Muscle of leg (tissue), 3 donors: ENCODE measurements at regions not wholly inside any gene's neighbourhood (a gene's known extent, or its start where the extent isn't known, plus 50 kb on each side); places are given as distances from the start of the nearest gene placed in this dataset.
"Not testable (repeated sequence)": the region's sequence is repeated elsewhere in the genome, so short reads cannot be mapped to it uniquely, and the experiment has no call there.

ENCODE experiments used
- DNase-seq: peaks from one replicate; pipeline ENCODE4 v3.0.0; 2013
- H3K27ac ChIP-seq: one replicate; pipeline ENCODE4 v1.5.1; 2013; ENCODE audit warnings: mild to moderate bottlenecking, low read length, control low read depth
- H3K27me3 ChIP-seq: one replicate; pipeline ENCODE4 v1.6.1; 2013; ENCODE audit warnings: low read length; ENCODE audit not compliant: control insufficient read depth, insufficient read depth
- H3K36me3 ChIP-seq: one replicate; pipeline ENCODE4 v1.6.1; 2013; ENCODE audit warnings: low read length; ENCODE audit not compliant: control insufficient read depth, insufficient read depth
- H3K4me1 ChIP-seq: one replicate; pipeline ENCODE4 v1.6.1; 2013; ENCODE audit warnings: low read length; ENCODE audit not compliant: control insufficient read depth, insufficient read depth
- H3K4me3 ChIP-seq: one replicate; pipeline ENCODE4 v1.5.1; 2013; ENCODE audit warnings: low read length, control low read depth
- H3K9me3 ChIP-seq: replicated peaks from 2 replicates; pipeline ENCODE4 v1.6.1; 2013; ENCODE audit warnings: low read depth, low read length; ENCODE audit not compliant: control insufficient read depth
- WGBS: methylation state at CpG from one replicate; pipeline ENCODE4 v1.1.5; 2013; ENCODE audit warnings: missing lambda C conversion rate; ENCODE audit not compliant: insufficient coverage; 5-methylcytosine and 5-hydroxymethylcytosine counted together

GRCh38 chr15:62249501-62249900 lies 84.4 kb upstream of the C2CD4B start:
- no peak overlapping the region for H3K27ac ChIP-seq
- no peak overlapping the region for H3K4me3 ChIP-seq
- 88% methylated on average over 2 of the region's 4 CpGs for WGBS
- DNase-seq, result no peak
- H3K36me3 ChIP-seq, result no peaks in the 10 kb centered on the region
- no peaks in the 10 kb centered on the region for H3K27me3 ChIP-seq
- H3K9me3 ChIP-seq, result no peaks in the 10 kb centered on the region
- H3K4me1 ChIP-seq, result no peaks in the 10 kb centered on the region

- no peak overlapping the region for H3K4me3 ChIP-seq
- H3K27ac ChIP-seq, result no peak overlapping the region
- no peaks in the 10 kb centered on the region for H3K9me3 ChIP-seq
- no peaks in the 10 kb centered on the region for H3K4me1 ChIP-seq
- 100% methylated on average over 3 of the region's 8 CpGs for WGBS
- no peaks in the 10 kb centered on the region for H3K36me3 ChIP-seq
- DNase-seq, result no peak
- H3K27me3 ChIP-seq, result no peaks in the 10 kb centered on the region
Measured at GRCh38 chr15:62250186-62250585, 85.1 kb upstream of the C2CD4B start.

GRCh38 chr15:62250978-62251377 lies 85.9 kb upstream of the C2CD4B start:
- Histone ChIP-seq H3K27me3 (no peaks in the 10 kb centered on the region), H3K36me3 (no peaks in the 10 kb centered on the region), H3K4me3 (no peak overlapping the region), H3K9me3 (no peaks in the 10 kb centered on the region), H3K27ac (no peak overlapping the region), H3K4me1 (no peaks in the 10 kb centered on the region)
- DNase-seq, result no peak
- no CpG with 5 or more reads among the region's 6 CpGs for WGBS

- DNase-seq, result no peak
- no peak overlapping the region for H3K4me3 ChIP-seq
Measured at GRCh38 chr15:62253294-62253693, 88.2 kb upstream of the C2CD4B start.

GRCh38 chr15:62254137-62254934 lies 89.3 kb upstream of the C2CD4B start:
- H3K4me3 ChIP-seq, result no peak overlapping the region
- H3K4me1 ChIP-seq, result no peaks in the 10 kb centered on the region
- WGBS, result 52% methylated on average over 3 of the region's 11 CpGs
- H3K9me3 ChIP-seq, result no peaks in the 10 kb centered on the region
- H3K27ac ChIP-seq, result no peak overlapping the region
- no peaks in the 10 kb centered on the region for H3K27me3 ChIP-seq
- no peaks in the 10 kb centered on the region for H3K36me3 ChIP-seq
- DNase-seq, result peak; percentile 62

More at GRCh38 chr15:62253294-62253693, 88.2 kb upstream of the C2CD4B start:
- Histone ChIP-seq H3K27ac (no peak overlapping the region), H3K9me3 (no peaks in the 10 kb centered on the region), H3K27me3 (no peaks in the 10 kb centered on the region), H3K4me1 (no peaks in the 10 kb centered on the region), H3K36me3 (no peaks in the 10 kb centered on the region)
- WGBS, result 65% methylated on average over 5 of the region's 5 CpGs

DNA sequence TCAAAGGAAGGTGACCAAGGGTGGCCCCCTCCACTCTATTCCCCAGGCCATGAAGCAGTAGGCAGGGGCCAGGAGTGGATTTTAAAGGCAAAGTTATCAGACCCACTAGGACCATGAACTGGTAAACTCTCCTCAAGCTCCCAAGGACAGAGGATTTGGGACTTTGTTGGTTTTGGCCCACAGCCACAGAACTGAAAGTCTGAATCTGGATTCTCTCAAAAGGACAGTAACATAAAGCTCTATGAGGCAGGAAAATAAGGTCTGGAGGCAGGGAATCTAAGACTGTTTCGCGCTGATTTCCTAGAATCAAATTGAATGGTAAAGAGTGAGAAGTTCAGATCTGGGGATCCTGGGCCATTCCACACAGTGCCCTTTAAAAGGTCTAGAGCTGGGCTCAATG lies 91.3 kb upstream of the C2CD4B start:
- H3K27ac ChIP-seq, result not testable (repeated sequence)

DNA sequence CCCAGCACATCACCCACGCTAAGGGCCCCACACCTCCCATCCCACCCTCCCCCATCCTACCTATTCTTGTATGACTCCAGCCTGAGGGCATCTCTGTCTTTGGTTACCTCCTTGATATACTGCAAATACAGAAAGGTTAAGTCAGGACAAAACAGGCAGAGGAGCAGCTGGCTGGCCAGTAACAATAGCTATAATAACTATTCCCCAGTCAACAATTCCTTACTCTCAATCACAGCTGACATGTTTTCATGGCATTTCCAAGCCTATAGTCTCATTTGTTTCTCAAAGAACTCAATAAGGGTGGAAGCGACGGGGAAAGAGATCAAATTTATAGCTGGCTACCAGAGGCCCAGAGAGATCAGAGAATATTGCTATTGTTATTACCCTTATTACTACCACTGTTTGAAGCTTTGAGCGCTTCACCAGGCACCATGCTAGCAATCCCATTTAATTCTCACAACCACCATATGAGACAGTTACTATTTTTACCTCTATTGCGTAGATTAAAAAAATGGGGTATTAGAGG lies 93.0 kb upstream of the C2CD4B start:
- no peaks in the 10 kb centered on the region for H3K4me1 ChIP-seq
- H3K27me3 ChIP-seq, result no peaks in the 10 kb centered on the region
- H3K9me3 ChIP-seq, result peaks cover 16% of the 10 kb centered on the region
- WGBS, result 86% methylated on average over 1 of the region's 5 CpGs
- no peak overlapping the region for H3K27ac ChIP-seq
- H3K4me3 ChIP-seq, result no peak overlapping the region
- no peaks in the 10 kb centered on the region for H3K36me3 ChIP-seq
- no peak for DNase-seq

More for the DNA sequence above, 91.3 kb upstream of the C2CD4B start:
- H3K9me3 ChIP-seq, H3K27me3 ChIP-seq, H3K4me3 ChIP-seq, H3K4me1 ChIP-seq, DNase-seq, H3K36me3 ChIP-seq: not testable (repeated sequence)
- WGBS, result 75% methylated on average over 2 of the region's 2 CpGs

DNA sequence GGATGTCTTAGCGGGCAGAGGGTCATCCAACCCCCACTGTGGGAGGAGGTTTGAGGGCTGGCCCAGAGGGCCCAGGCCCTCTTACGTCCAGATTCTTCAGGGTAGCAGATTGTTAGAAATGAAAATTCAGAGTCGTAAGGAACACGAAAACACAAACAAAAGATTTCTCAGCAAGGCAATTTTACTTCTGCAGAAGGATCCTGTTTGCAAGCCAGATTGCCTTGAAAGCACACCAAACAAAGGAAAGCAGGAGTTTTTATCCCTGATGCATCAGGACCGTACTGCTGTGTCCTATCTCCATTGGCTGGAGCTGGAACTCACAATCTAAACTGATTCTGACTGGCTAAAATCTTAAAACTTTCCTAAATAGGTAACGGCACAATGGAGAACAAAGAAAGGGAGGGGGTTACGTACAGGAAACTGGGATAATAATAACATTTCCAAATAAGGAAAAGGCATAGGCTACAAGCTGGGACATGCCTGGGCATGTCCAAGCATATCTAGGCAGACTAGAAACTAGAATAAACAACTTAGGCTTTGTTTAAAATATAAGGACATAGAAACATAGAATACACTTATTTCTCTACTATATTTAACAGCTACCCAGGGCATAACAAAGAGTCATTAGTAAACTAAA lies 97.3 kb upstream of the C2CD4B start:
- H3K27me3 ChIP-seq, result no peaks in the 10 kb centered on the region
- H3K27ac ChIP-seq, result no peak overlapping the region
- H3K4me3 ChIP-seq, result no peak overlapping the region
- H3K36me3 ChIP-seq, result no peaks in the 10 kb centered on the region
- no peaks in the 10 kb centered on the region for H3K4me1 ChIP-seq
- H3K9me3 ChIP-seq, result peaks cover 24% of the 10 kb centered on the region
- DNase-seq, result no peak
- WGBS, result no CpG with 5 or more reads among the region's 7 CpGs

DNA sequence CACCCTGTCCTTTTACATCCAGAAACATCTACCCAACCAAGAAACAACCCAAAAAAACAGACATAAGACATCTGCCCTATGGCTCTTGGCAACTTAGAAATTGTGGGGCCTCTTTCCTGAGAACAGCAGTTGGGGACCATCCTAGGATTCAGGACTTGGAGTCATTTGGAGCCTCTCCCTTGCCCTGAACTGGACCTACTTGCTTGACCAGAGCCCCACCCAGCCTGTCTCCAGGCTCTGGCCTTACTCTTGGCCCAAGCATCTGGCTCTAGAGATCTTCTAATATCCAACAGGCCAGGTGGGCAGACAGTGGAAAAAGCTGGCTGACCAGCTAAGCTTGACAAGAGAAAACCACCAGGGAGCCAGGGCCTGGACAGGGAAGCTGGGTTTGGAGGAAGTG lies 99.1 kb upstream of the C2CD4B start:
- no peak overlapping the region for H3K27ac ChIP-seq
- H3K4me3 ChIP-seq, result no peak overlapping the region
- DNase-seq, result no peak
- no peaks in the 10 kb centered on the region for H3K36me3 ChIP-seq
- H3K27me3 ChIP-seq, result no peaks in the 10 kb centered on the region
- peaks cover 32% of the 10 kb centered on the region for H3K9me3 ChIP-seq
- no peaks in the 10 kb centered on the region for H3K4me1 ChIP-seq

- H3K27me3 ChIP-seq, result no peaks in the 10 kb centered on the region
- DNase-seq, result no peak
- H3K4me1 ChIP-seq, result no peaks in the 10 kb centered on the region
- peaks cover 31% of the 10 kb centered on the region for H3K9me3 ChIP-seq
- no peak overlapping the region for H3K27ac ChIP-seq
- H3K4me3 ChIP-seq, result no peak overlapping the region
- 90% methylated on average over 5 of the region's 5 CpGs for WGBS
- no peaks in the 10 kb centered on the region for H3K36me3 ChIP-seq
Measured at GRCh38 chr15:62269504-62269903, 104.4 kb upstream of the C2CD4B start.
